WTC11 (cell line): ENCODE measurements at regions not wholly inside any gene's neighbourhood (a gene's known extent, or its start where the extent isn't known, plus 50 kb on each side); places are given as distances from the start of the nearest gene placed in this dataset.

Experiments used
- ATAC-seq: fragments of 200-7000 bp; cut with Tn5 transposase; 2 replicates; pipeline ENCODE4 v1.10.0; 2021; ENCODE audit warnings: mild to moderate bottlenecking, moderate library complexity
- CTCF ChIA-PET: fragments of 300-600 bp; sonication (Branson Sonifier 250); formaldehyde crosslinking; loops from one replicate; lab custom pipeline; 2021; ENCODE audit warnings: antibody characterized with exemption; lab: Charles Lee
- POLR2A ChIA-PET: fragments of 350-600 bp; sonication (Branson Sonifier 250); formaldehyde crosslinking; loops from one replicate; lab custom pipeline; 2021; ENCODE audit warnings: antibody characterized with exemption; lab: Charles Lee
- DNase-seq: peaks from one replicate; pipeline ENCODE4 v3.0.0; 2021; ENCODE audit warnings: low spot score
- H3K27ac Mint-ChIP-seq: 2 replicates; pipeline ENCODE4 v1.8.0; 2021; ENCODE audit warnings: mixed read lengths
- H3K27me3 Mint-ChIP-seq: 2 replicates; pipeline ENCODE4 v1.8.0; 2021; ENCODE audit warnings: low read depth, mild to moderate bottlenecking, moderate library complexity, mixed read lengths
- H3K36me3 Mint-ChIP-seq: 2 replicates; pipeline ENCODE4 v1.8.0; 2021; ENCODE audit warnings: mixed read lengths
- H3K4me1 Mint-ChIP-seq: 2 replicates; pipeline ENCODE4 v1.8.0; 2022; ENCODE audit warnings: mixed read lengths
- H3K4me3 Mint-ChIP-seq: 2 replicates; pipeline ENCODE4 v1.8.0; 2021; ENCODE audit warnings: mild to moderate bottlenecking, moderate library complexity, mixed read lengths
- H3K9me3 Mint-ChIP-seq: 2 replicates; pipeline ENCODE4 v1.8.0; 2021; ENCODE audit warnings: mixed read lengths
- ARID4B ChIP-seq: sonication (generic); formaldehyde crosslinking; IDR thresholded peaks from 2 replicates; pipeline ENCODE4 v1.8.0; 2023; ENCODE audit warnings: missing genetic modification reagents, mild to moderate bottlenecking, borderline replicate concordance
- CBFB ChIP-seq: sonication (generic); formaldehyde crosslinking; IDR thresholded peaks from 2 replicates; pipeline ENCODE4 v1.8.1; 2022; ENCODE audit warnings: mild to moderate bottlenecking, low read depth, missing genetic modification reagents
- E2F4 ChIP-seq: sonication (generic); formaldehyde crosslinking; IDR thresholded peaks from 2 replicates; pipeline ENCODE4 v1.8.1; 2022; ENCODE audit warnings: low read depth, mild to moderate bottlenecking, moderate library complexity, missing genetic modification reagents, borderline replicate concordance
- ELF4 ChIP-seq: sonication (generic); formaldehyde crosslinking; IDR thresholded peaks from 2 replicates; pipeline ENCODE4 v1.8.1; 2022; ENCODE audit warnings: low read depth, mild to moderate bottlenecking, moderate library complexity, missing genetic modification reagents
- EMX1 ChIP-seq: fragments of 250-450 bp; sonication (Bioruptor Pico); IDR thresholded peaks from 2 replicates; pipeline ENCODE4 v1.8.0; 2021; ENCODE audit warnings: mild to moderate bottlenecking
- ESRRA ChIP-seq: sonication (generic); formaldehyde crosslinking; IDR thresholded peaks from 2 replicates; pipeline ENCODE4 v1.8.1; 2022; ENCODE audit warnings: mild to moderate bottlenecking, missing genetic modification reagents, borderline replicate concordance
- FOXK1 ChIP-seq: sonication (generic); formaldehyde crosslinking; IDR thresholded peaks from 2 replicates; pipeline ENCODE4 v1.8.0; 2022; ENCODE audit warnings: mild to moderate bottlenecking, moderate library complexity, missing genetic modification reagents
- FOXP1 ChIP-seq: sonication (generic); formaldehyde crosslinking; IDR thresholded peaks from 2 replicates; pipeline ENCODE4 v1.8.0; 2022; ENCODE audit warnings: missing genetic modification reagents, mild to moderate bottlenecking, moderate library complexity, borderline replicate concordance
- GABPB1 ChIP-seq: sonication (generic); formaldehyde crosslinking; IDR thresholded peaks from 2 replicates; pipeline ENCODE4 v1.8.1; 2023; ENCODE audit warnings: mild to moderate bottlenecking, missing genetic modification reagents
- GRHL2 ChIP-seq: fragments of 250-450 bp; sonication (Bioruptor Pico); IDR thresholded peaks from 2 replicates; pipeline ENCODE4 v1.8.0; 2022; ENCODE audit warnings: mild to moderate bottlenecking, moderate library complexity; ENCODE audit not compliant: insufficient replicate concordance, severe bottlenecking
- HMGA2 ChIP-seq: fragments of 250-450 bp; sonication (Bioruptor Pico); IDR thresholded peaks from 2 replicates; pipeline ENCODE4 v1.4.0; 2021; ENCODE audit warnings: mild to moderate bottlenecking, moderate library complexity
- HMGXB4 ChIP-seq: sonication (generic); formaldehyde crosslinking; IDR thresholded peaks from 2 replicates; pipeline ENCODE4 v1.8.1; 2023; ENCODE audit warnings: mild to moderate bottlenecking, moderate library complexity, missing genetic modification reagents
- IRF1 ChIP-seq: sonication (generic); formaldehyde crosslinking; IDR thresholded peaks from 2 replicates; pipeline ENCODE4 v1.8.0; 2023; ENCODE audit warnings: missing genetic modification reagents
- MAX ChIP-seq: sonication (generic); formaldehyde crosslinking; IDR thresholded peaks from 2 replicates; pipeline ENCODE4 v1.8.0; 2022; ENCODE audit warnings: mild to moderate bottlenecking, missing genetic modification reagents
- MLX ChIP-seq: sonication (generic); formaldehyde crosslinking; IDR thresholded peaks from 2 replicates; pipeline ENCODE4 v1.8.1; 2023; ENCODE audit warnings: mild to moderate bottlenecking, missing genetic modification reagents, moderate library complexity
- MXD4 ChIP-seq: fragments of 250-450 bp; sonication (Bioruptor Pico); IDR thresholded peaks from 2 replicates; pipeline ENCODE4 v1.8.0; 2021; ENCODE audit warnings: mild to moderate bottlenecking, moderate library complexity, borderline replicate concordance
- MYBL2 ChIP-seq: sonication (generic); formaldehyde crosslinking; IDR thresholded peaks from 2 replicates; pipeline ENCODE4 v1.8.1; 2023; ENCODE audit warnings: mild to moderate bottlenecking, moderate library complexity, missing genetic modification reagents
- PRRX2 ChIP-seq: fragments of 250-450 bp; sonication (Bioruptor Pico); IDR thresholded peaks from 2 replicates; pipeline ENCODE4 v1.8.0; 2021; ENCODE audit warnings: mild to moderate bottlenecking
- TCF7 ChIP-seq: sonication (generic); formaldehyde crosslinking; IDR thresholded peaks from 2 replicates; pipeline ENCODE4 v1.8.0; 2022; ENCODE audit warnings: mild to moderate bottlenecking, low read depth, missing genetic modification reagents, moderate library complexity
- ZNF232 ChIP-seq: sonication (generic); formaldehyde crosslinking; IDR thresholded peaks from 2 replicates; pipeline ENCODE4 v1.8.0; 2022; ENCODE audit warnings: mild to moderate bottlenecking, missing genetic modification reagents
- ZNF317 ChIP-seq: sonication (generic); formaldehyde crosslinking; IDR thresholded peaks from 2 replicates; pipeline ENCODE4 v1.8.1; 2023; ENCODE audit warnings: low read depth, mild to moderate bottlenecking, moderate library complexity, missing genetic modification reagents, borderline replicate concordance
- ZNF416 ChIP-seq: fragments of 250-450 bp; sonication (Bioruptor Pico); IDR thresholded peaks from 2 replicates; pipeline ENCODE4 v1.9.0; 2021; ENCODE audit warnings: mild to moderate bottlenecking, inconsistent platforms
- ZNF425 ChIP-seq: fragments of 250-450 bp; sonication (Bioruptor Pico); conservative IDR thresholded peaks from 2 replicates; pipeline ENCODE4 v1.9.0; 2021; ENCODE audit warnings: mild to moderate bottlenecking

GRCh38 chr9:13823026-13823425 is 490.9 kb downstream of the NFIB start (continued):
- TF ChIP-seq ZNF425 (CRISPR knock-in tag) (no peak), MAX (CRISPR knock-in tag) (no peak), FOXK1 (CRISPR knock-in tag) (no peak), GRHL2 (CRISPR knock-in tag) (no peak), TCF7 (CRISPR knock-in tag) (no peak), ESRRA (no peak), HMGXB4 (no peak)

GRCh38 chr9:13817754-13818278 is 496.1 kb downstream of the NFIB start:
- ChIA-PET POLR2A (no interaction called here), CTCF (no interaction called here)
- Mint-ChIP-seq H3K4me3 (no peak overlapping the region), H3K4me1 (no peaks in the 10 kb centered on the region), H3K27me3 (no peaks in the 10 kb centered on the region), H3K27ac (no peak overlapping the region), H3K36me3 (peaks cover 5% of the 10 kb centered on the region; the same call in 1 of the 2 replicates), H3K9me3 (peaks cover 29% of the 10 kb centered on the region)
- ATAC-seq (no peak), DNase-seq (no peak)
- no peak for TF ChIP-seq FOXP1 (CRISPR knock-in tag)
- no peak for TF ChIP-seq MLX
- no peak for TF ChIP-seq IRF1
- no peak for TF ChIP-seq PRRX2 (CRISPR knock-in tag)
- TF ChIP-seq ARID4B, result no peak
- TF ChIP-seq HMGA2 (CRISPR knock-in tag), result no peak
- TF ChIP-seq MYBL2 (CRISPR knock-in tag), result no peak
- no peak for TF ChIP-seq ELF4 (CRISPR knock-in tag)
- TF ChIP-seq GRHL2 (CRISPR knock-in tag), result no peak
- TF ChIP-seq ZNF416 (CRISPR knock-in tag), result no peak
- TF ChIP-seq CBFB (CRISPR knock-in tag), result no peak
- TF ChIP-seq MXD4 (CRISPR knock-in tag), result no peak
- TF ChIP-seq GABPB1, result no peak
- no peak for TF ChIP-seq ZNF317 (CRISPR knock-in tag)
- no peak for TF ChIP-seq EMX1 (CRISPR knock-in tag)
- TF ChIP-seq E2F4 (CRISPR knock-in tag), result no peak
- TF ChIP-seq ZNF232 (CRISPR knock-in tag), result no peak
